Smooth muscle cell (in vitro differentiated cells): ENCODE measurements at regions not wholly inside any gene's neighbourhood (a gene's known extent, or its start where the extent isn't known, plus 50 kb on each side); places are given as distances from the start of the nearest gene placed in this dataset.

Experiments
- DNase-seq: peaks from one replicate; lab custom pipeline; 2025; ENCODE audit not compliant: unreplicated experiment; lab: John Stamatoyannopoulos, UW
- H2AFZ ChIP-seq: fragments of 200-600 bp; sonication (generic); 2 replicates; pipeline ENCODE4 v1.6.0; 2016; ENCODE audit warnings: antibody characterized with exemption, low read depth, mild to moderate bottlenecking
- H3F3A ChIP-seq: fragments of 200-600 bp; sonication (generic); 2 replicates; pipeline ENCODE4 v1.6.0; 2017; ENCODE audit warnings: antibody characterized with exemption, low read depth
- H3K27ac ChIP-seq: fragments of 200-600 bp; sonication (generic); 2 replicates; pipeline ENCODE4 v1.5.1; 2016; ENCODE audit warnings: low read depth, mild to moderate bottlenecking
- H3K27me3 ChIP-seq: fragments of 200-600 bp; sonication (generic); 2 replicates; pipeline ENCODE4 v1.6.1; 2016; ENCODE audit warnings: low read depth, mild to moderate bottlenecking
- H3K36me3 ChIP-seq: fragments of 200-600 bp; sonication (generic); 2 replicates; pipeline ENCODE4 v1.5.1; 2016; ENCODE audit warnings: low read depth
- H3K4me1 ChIP-seq: fragments of 200-600 bp; sonication (generic); 2 replicates; pipeline ENCODE4 v1.5.1; 2016; ENCODE audit warnings: low read depth
- H3K4me2 ChIP-seq: fragments of 200-600 bp; sonication (generic); 2 replicates; pipeline ENCODE4 v1.6.0; 2016; ENCODE audit warnings: mild to moderate bottlenecking
- H3K4me3 ChIP-seq: fragments of 200-600 bp; sonication (generic); 2 replicates; pipeline ENCODE4 v1.5.1; 2016; ENCODE audit warnings: mild to moderate bottlenecking
- H3K79me2 ChIP-seq: fragments of 200-600 bp; sonication (generic); 2 replicates; pipeline ENCODE4 v1.6.0; 2016; ENCODE audit warnings: low read depth, mild to moderate bottlenecking
- H3K9ac ChIP-seq: fragments of 200-600 bp; sonication (generic); 2 replicates; pipeline ENCODE4 v1.6.0; 2016; ENCODE audit warnings: low read depth
- H3K9me3 ChIP-seq: fragments of 200-600 bp; sonication (generic); replicated peaks from 2 replicates; pipeline ENCODE4 v1.5.1; 2016; ENCODE audit warnings: low read depth
- H4K20me1 ChIP-seq: fragments of 200-600 bp; sonication (generic); 2 replicates; pipeline ENCODE4 v1.6.0; 2016; ENCODE audit warnings: low read depth
- WGBS: methylation state at CpG from one replicate; pipeline ENCODE4 v1.1.7; 2016; ENCODE audit warnings: low lambda C conversion rate; 5-methylcytosine and 5-hydroxymethylcytosine counted together
- TF ChIP-seq, protein P1 (sequence below): fragments of 200-600 bp; sonication (generic); IDR thresholded peaks from 2 replicates; pipeline ENCODE4 v1.5.1; 2017; ENCODE audit warnings: borderline replicate concordance, mild to moderate bottlenecking, antibody characterized with exemption; ENCODE audit not compliant: insufficient read depth, poor library complexity, severe bottlenecking

DNA sequence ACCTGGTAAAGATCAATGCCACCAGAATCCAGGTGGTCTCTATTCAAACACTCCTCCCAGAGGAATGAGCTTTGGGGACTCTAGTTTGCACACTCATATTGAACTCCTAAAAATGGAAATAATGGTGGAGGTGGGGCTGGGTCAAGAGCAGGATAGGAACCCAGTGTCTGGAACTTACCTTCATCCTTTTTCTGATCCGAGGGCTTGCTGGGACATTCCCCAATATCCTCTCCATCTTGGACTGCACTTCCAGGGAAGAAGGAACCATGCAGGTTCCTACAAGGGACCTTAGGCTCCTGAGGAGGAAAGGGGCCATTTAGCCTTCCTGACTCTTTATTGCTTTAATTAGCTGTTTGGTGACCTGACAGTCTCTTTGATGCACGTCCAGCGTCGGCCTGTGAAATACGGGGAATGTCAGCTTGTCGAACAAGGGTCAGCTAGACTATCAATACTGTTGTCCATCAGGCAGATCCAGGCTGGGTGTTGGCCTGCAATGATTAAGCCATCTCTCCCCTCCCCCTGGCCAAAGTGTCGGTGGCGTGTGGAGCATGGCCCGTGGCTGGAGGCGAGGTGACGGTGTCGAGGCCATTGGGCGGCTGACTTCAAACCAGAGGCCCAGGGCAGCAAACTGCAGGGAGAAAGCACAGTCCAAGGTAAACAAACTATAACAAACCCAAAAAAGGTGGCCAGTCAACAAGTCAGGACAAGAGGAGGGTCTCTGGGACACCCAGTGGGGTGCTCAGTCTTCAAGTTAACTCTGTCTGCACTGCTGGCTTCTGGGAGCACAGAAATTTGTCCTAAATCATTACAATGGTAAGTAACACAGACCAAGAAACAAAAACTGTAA is 405.2 kb upstream of the TBX3 start:
- TF ChIP-seq, protein P1, sequence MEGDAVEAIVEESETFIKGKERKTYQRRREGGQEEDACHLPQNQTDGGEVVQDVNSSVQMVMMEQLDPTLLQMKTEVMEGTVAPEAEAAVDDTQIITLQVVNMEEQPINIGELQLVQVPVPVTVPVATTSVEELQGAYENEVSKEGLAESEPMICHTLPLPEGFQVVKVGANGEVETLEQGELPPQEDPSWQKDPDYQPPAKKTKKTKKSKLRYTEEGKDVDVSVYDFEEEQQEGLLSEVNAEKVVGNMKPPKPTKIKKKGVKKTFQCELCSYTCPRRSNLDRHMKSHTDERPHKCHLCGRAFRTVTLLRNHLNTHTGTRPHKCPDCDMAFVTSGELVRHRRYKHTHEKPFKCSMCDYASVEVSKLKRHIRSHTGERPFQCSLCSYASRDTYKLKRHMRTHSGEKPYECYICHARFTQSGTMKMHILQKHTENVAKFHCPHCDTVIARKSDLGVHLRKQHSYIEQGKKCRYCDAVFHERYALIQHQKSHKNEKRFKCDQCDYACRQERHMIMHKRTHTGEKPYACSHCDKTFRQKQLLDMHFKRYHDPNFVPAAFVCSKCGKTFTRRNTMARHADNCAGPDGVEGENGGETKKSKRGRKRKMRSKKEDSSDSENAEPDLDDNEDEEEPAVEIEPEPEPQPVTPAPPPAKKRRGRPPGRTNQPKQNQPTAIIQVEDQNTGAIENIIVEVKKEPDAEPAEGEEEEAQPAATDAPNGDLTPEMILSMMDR = no peak
- H3K36me3 ChIP-seq = no peaks in the 10 kb centered on the region
- no peaks in the 10 kb centered on the region for H3K27me3 ChIP-seq
- H3K27ac ChIP-seq = no peak overlapping the region
- no peak overlapping the region for H2AFZ ChIP-seq
- H3K79me2 ChIP-seq = no peaks in the 10 kb centered on the region
- H4K20me1 ChIP-seq = no peaks in the 10 kb centered on the region
- no peak overlapping the region for H3K9ac ChIP-seq
- H3K4me2 ChIP-seq = no peak overlapping the region
- no peaks in the 10 kb centered on the region for H3K4me1 ChIP-seq
- DNase-seq = no peak
- WGBS = 74% methylated on average over 13 of the region's 13 CpGs
- no peaks in the 10 kb centered on the region for H3F3A ChIP-seq
- no peaks in the 10 kb centered on the region for H3K9me3 ChIP-seq
- no peak overlapping the region for H3K4me3 ChIP-seq

DNA sequence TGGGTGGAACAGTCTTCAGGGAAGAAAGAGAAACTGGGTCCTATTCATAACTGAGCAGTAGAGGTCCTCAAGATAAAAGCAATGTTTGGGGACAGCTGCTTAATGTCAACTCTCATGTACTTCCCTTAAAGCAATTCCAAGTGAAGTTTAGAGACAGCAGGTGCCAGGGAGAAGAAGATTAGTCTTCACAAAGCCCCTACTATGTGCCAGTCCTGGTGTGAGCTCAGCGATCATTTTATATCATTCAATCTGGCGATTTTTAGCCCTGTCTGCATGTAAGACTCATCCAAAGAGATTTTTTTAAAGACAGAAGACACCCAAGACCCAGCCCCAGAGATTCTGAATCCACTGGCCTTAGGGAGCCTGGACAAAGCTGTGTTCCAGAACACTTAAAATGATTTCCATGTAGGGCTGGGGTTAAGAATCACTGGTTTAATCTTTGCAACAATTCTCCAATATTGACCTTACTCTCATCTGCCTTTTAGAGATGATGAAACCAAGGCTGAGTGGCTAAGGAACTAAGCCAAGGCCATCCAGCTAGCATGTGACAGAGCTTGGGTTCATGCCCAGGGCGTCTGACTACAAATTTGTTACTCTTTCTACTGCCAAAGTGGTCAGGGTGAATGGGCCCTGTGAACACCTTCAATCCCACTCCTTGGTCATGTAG is 404.5 kb upstream of the TBX3 start:
- H3K27ac ChIP-seq = no peak overlapping the region
- WGBS = 97% methylated on average over 3 of the region's 3 CpGs
- no peak for DNase-seq

DNA sequence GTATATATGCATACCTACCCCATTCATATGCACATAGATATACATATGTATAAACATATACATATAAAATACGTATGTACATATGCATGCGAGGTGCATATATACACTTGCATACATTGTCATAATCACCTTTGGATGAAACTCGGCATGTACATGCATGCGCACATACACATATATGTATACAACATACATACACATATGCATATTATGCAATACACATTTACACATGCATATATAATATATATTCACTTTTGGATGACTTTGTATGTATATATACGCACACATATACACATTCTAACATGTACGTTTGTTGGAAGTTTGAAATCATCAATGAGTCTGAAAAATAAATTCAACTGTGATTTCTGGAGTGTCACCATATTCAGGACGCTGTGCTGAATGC is 401.6 kb upstream of the TBX3 start:
- DNase-seq = no peak
- Histone ChIP-seq H3K79me2 (no peaks in the 10 kb centered on the region), H2AFZ (no peak overlapping the region), H4K20me1 (no peaks in the 10 kb centered on the region), H3K4me3 (no peak overlapping the region), H3K27me3 (no peaks in the 10 kb centered on the region), H3K9ac (no peak overlapping the region), H3K4me2 (no peak overlapping the region), H3K27ac (no peak overlapping the region), H3K9me3 (no peaks in the 10 kb centered on the region), H3K36me3 (no peaks in the 10 kb centered on the region), H3F3A (no peaks in the 10 kb centered on the region), H3K4me1 (no peaks in the 10 kb centered on the region)
- 97% methylated on average over 7 of the region's 7 CpGs for WGBS
- TF ChIP-seq, protein P1 = no peak

More for the DNA sequence above, 404.5 kb upstream of the TBX3 start:
- Histone ChIP-seq H3K79me2 (no peaks in the 10 kb centered on the region), H3K27me3 (no peaks in the 10 kb centered on the region), H2AFZ (no peak overlapping the region), H3K36me3 (no peaks in the 10 kb centered on the region), H3F3A (no peaks in the 10 kb centered on the region), H3K9me3 (no peaks in the 10 kb centered on the region), H3K9ac (no peak overlapping the region), H4K20me1 (no peaks in the 10 kb centered on the region), H3K4me2 (no peak overlapping the region), H3K4me3 (no peak overlapping the region), H3K4me1 (no peaks in the 10 kb centered on the region)
- TF ChIP-seq, protein P1 = no peak

DNA sequence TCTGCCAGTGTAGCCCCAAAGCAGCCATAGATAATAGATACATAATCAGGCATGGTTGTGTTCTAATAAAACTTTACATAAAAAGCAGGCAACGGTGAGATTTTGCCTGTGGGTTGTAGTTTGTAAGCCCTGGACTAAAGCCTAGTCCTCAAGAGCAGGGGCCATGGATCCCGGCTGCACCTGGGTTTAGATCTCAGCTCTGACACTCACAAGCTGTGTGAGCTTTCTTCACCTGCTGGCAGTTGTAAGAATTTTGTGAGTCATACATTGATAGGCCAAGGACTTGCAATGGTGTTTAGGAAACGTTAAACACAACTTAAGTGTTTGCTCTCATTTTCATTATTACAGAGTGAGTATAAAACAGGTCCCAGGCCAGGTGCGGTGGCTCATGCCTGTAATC is 395.8 kb upstream of the TBX3 start:
- TF ChIP-seq, protein P1 = no peak
- no peak for DNase-seq

More for the DNA sequence above, 395.8 kb upstream of the TBX3 start:
- no peaks in the 10 kb centered on the region for H3K36me3 ChIP-seq
- H3K79me2 ChIP-seq = no peaks in the 10 kb centered on the region
- WGBS = 59% methylated on average over 4 of the region's 4 CpGs
- H3K4me1 ChIP-seq = no peaks in the 10 kb centered on the region
- H3K27me3 ChIP-seq = no peaks in the 10 kb centered on the region
- no peaks in the 10 kb centered on the region for H4K20me1 ChIP-seq
- no peaks in the 10 kb centered on the region for H3F3A ChIP-seq
- no peak overlapping the region for H3K4me2 ChIP-seq
- H3K4me3 ChIP-seq = no peak overlapping the region
- H2AFZ ChIP-seq = no peak overlapping the region
- H3K27ac ChIP-seq = no peak overlapping the region
- no peaks in the 10 kb centered on the region for H3K9me3 ChIP-seq
- no peak overlapping the region for H3K9ac ChIP-seq
